IMR-90 (cell line): ENCODE measurements at regions not wholly inside any gene's neighbourhood (a gene's known extent, or its start where the extent isn't known, plus 50 kb on each side); places are given as distances from the start of the nearest gene placed in this dataset.

Experiments
- ATAC-seq: fragments of 200-7000 bp; cut with Tn5 transposase; 2 replicates; pipeline ENCODE4 v1.9.1; 2020; ENCODE audit warnings: low read depth, mild to moderate bottlenecking, moderate library complexity
- BruUV-seq: library from RNA; stranded (reverse); fragments of 400-500 nt; replicated peaks from 2 replicates; lab custom pipeline; 2021; lab: Mats Ljungman, UMichigan
- CTCF ChIA-PET: fragments of 300-600 bp; formaldehyde crosslinking; extraction: SDS; loops from one replicate; lab custom pipeline; 2021; ENCODE audit warnings: antibody characterized with exemption; lab: Yijun Ruan, JAX
- POLR2A ChIA-PET: fragments of 300-600 bp; sonication (Branson Sonifier 250); formaldehyde crosslinking; loops from one replicate; lab custom pipeline; 2022; ENCODE audit warnings: antibody characterized with exemption; ENCODE audit not compliant: unreplicated experiment; lab: Charles Lee
- DNase-seq: peaks from one replicate; pipeline ENCODE4 v3.0.0; 2013
- H2AFZ ChIP-seq: replicated peaks from 2 replicates; pipeline ENCODE3; 2013; ENCODE audit warnings: low read length, mild to moderate bottlenecking; ENCODE audit not compliant: poor library complexity
- H2AK5ac ChIP-seq: 2 replicates; pipeline ENCODE4 v1.6.1; 2013; ENCODE audit warnings: low read depth, low read length, inconsistent platforms
- H2AK9ac ChIP-seq: replicated peaks from 2 replicates; pipeline ENCODE3; 2013; ENCODE audit warnings: mild to moderate bottlenecking, low read depth, low read length, moderate library complexity; ENCODE audit not compliant: poor library complexity
- H2BK120ac ChIP-seq: 2 replicates; pipeline ENCODE4 v1.6.1; 2013; ENCODE audit warnings: low read depth, low read length, inconsistent platforms
- H2BK15ac ChIP-seq: 3 replicates; pipeline ENCODE4 v1.6.1; 2013; ENCODE audit warnings: low read depth, low read length, inconsistent platforms
- H2BK20ac ChIP-seq: 2 replicates; pipeline ENCODE4 v1.6.1; 2013; ENCODE audit warnings: low read depth, mild to moderate bottlenecking, inconsistent platforms, low read length, moderate library complexity
- H2BK5ac ChIP-seq: 2 replicates; pipeline ENCODE4 v1.6.1; 2013; ENCODE audit warnings: mild to moderate bottlenecking, low read depth, low read length, inconsistent platforms; ENCODE audit not compliant: poor library complexity, severe bottlenecking
- H3K14ac ChIP-seq: replicated peaks from 2 replicates; pipeline ENCODE4 v1.6.1; 2013; ENCODE audit warnings: low read depth, low read length, inconsistent platforms
- H3K18ac ChIP-seq: 2 replicates; pipeline ENCODE4 v1.6.1; 2013; ENCODE audit warnings: low read depth, low read length, control low read depth
- H3K23ac ChIP-seq: 2 replicates; pipeline ENCODE4 v1.6.1; 2013; ENCODE audit warnings: low read depth, low read length, inconsistent platforms
- H3K27ac ChIP-seq: 2 replicates; pipeline ENCODE4 v1.5.1; 2013; ENCODE audit warnings: mild to moderate bottlenecking, control low read depth, low read length; ENCODE audit not compliant: insufficient read depth
- H3K27me3 ChIP-seq: 2 replicates; pipeline ENCODE4 v1.6.1; 2013; ENCODE audit warnings: low read length; ENCODE audit not compliant: control insufficient read depth, insufficient read depth
- H3K36me3 ChIP-seq: 2 replicates; pipeline ENCODE4 v1.6.1; 2013; ENCODE audit warnings: low read length, mixed read lengths; ENCODE audit not compliant: control insufficient read depth, insufficient read depth
- H3K4ac ChIP-seq: 2 replicates; pipeline ENCODE4 v1.6.1; 2013; ENCODE audit warnings: low read depth, low read length, inconsistent platforms
- H3K4me1 ChIP-seq: 2 replicates; pipeline ENCODE4 v1.6.1; 2013; ENCODE audit warnings: low read length, mixed read lengths; ENCODE audit not compliant: control insufficient read depth, insufficient read depth
- H3K4me2 ChIP-seq: 2 replicates; pipeline ENCODE4 v1.6.1; 2013; ENCODE audit warnings: low read depth, mild to moderate bottlenecking, control low read depth, low read length, moderate library complexity
- H3K4me3 ChIP-seq: 2 replicates; pipeline ENCODE4 v1.5.1; 2013; ENCODE audit warnings: low read depth, mild to moderate bottlenecking, control low read depth, low read length, moderate library complexity; ENCODE audit not compliant: insufficient read depth
- H3K56ac ChIP-seq: 2 replicates; pipeline ENCODE4 v1.6.1; 2013; ENCODE audit warnings: low read length, inconsistent platforms; ENCODE audit not compliant: insufficient read depth; ENCODE audit errors: extremely low read depth
- H3K79me1 ChIP-seq, 2 experiments: 2 replicates each; pipeline ENCODE4 v1.6.1; 2013; ENCODE audit warnings: low read length in 2 of 2, inconsistent platforms in 1 of 2, low read depth in 1 of 2
- H3K9ac ChIP-seq: 2 replicates; pipeline ENCODE4 v1.6.1; 2013; ENCODE audit warnings: low read depth, low read length, control low read depth
- H3K9me1 ChIP-seq: 2 replicates; pipeline ENCODE4 v1.6.1; 2013; ENCODE audit warnings: low read length, inconsistent platforms; ENCODE audit not compliant: insufficient read depth
- H3K9me3 ChIP-seq: 2 replicates; pipeline ENCODE4 v1.6.1; 2013; ENCODE audit warnings: low read length; ENCODE audit not compliant: control insufficient read depth, insufficient read depth
- H4K20me1 ChIP-seq: 2 replicates; pipeline ENCODE4 v1.6.1; 2013; ENCODE audit warnings: low read length, inconsistent platforms; ENCODE audit not compliant: insufficient read depth
- H4K5ac ChIP-seq: 2 replicates; pipeline ENCODE4 v1.6.1; 2013; ENCODE audit warnings: mild to moderate bottlenecking, low read depth, low read length, control low read depth
- H4K8ac ChIP-seq, 2 experiments: 2 replicates each; pipeline ENCODE4 v1.6.1; 2013; ENCODE audit warnings: low read depth in 2 of 2, low read length in 2 of 2, control low read depth in 1 of 2, inconsistent platforms in 1 of 2
- H4K91ac ChIP-seq: 2 replicates; pipeline ENCODE4 v1.6.1; 2013; ENCODE audit warnings: low read depth, low read length, inconsistent platforms; ENCODE audit not compliant: insufficient read depth
- BHLHE40 ChIP-seq: fragments of 150-350 bp; IDR thresholded peaks from 2 replicates; pipeline ENCODE4 v1.6.1; 2016; ENCODE audit warnings: mild to moderate bottlenecking, low read depth, low read length
- CEBPB ChIP-seq: IDR thresholded peaks from 2 replicates; pipeline ENCODE4 v1.6.1; 2012; ENCODE audit warnings: low read depth, low read length, improper control_type of control experiment
- CHD1 ChIP-seq: IDR thresholded peaks from 2 replicates; pipeline ENCODE4 v1.6.1; 2012; ENCODE audit warnings: low read depth, low read length, improper control_type of control experiment
- FOS ChIP-seq: fragments of 150-350 bp; IDR thresholded peaks from 2 replicates; pipeline ENCODE4 v1.6.1; 2016; ENCODE audit warnings: low read depth, low read length
- MAFK ChIP-seq: IDR thresholded peaks from 2 replicates; pipeline ENCODE4 v1.6.1; 2012; ENCODE audit warnings: low read depth, low read length, improper control_type of control experiment
- POLR2A ChIP-seq: IDR thresholded peaks from 2 replicates; pipeline ENCODE4 v1.6.1; 2012; ENCODE audit warnings: mild to moderate bottlenecking, low read depth, low read length
- RAD21 ChIP-seq: IDR thresholded peaks from 2 replicates; pipeline ENCODE4 v1.6.1; 2012; ENCODE audit warnings: low read length, improper control_type of control experiment
- RFX5 ChIP-seq: IDR thresholded peaks from 2 replicates; pipeline ENCODE4 v1.8.0; 2012; ENCODE audit warnings: low read depth, mild to moderate bottlenecking, low read length, moderate library complexity
- SMC3 ChIP-seq: fragments of 150-350 bp; IDR thresholded peaks from 2 replicates; pipeline ENCODE4 v1.6.1; 2016; ENCODE audit warnings: low read depth, mild to moderate bottlenecking, antibody characterized with exemption, low read length, moderate library complexity
- WGBS, 2 experiments: methylation state at CpG; one replicate each; pipeline versions ENCODE4 v1.1.5 to v1.1.7; 2013; ENCODE audit warnings: missing lambda C conversion rate in 2 of 2; ENCODE audit not compliant: insufficient read length in 1 of 2; ENCODE audit errors: extremely low coverage in 2 of 2; 5-methylcytosine and 5-hydroxymethylcytosine counted together
- dilution Hi-C: fragments of 300-500 bp; cut with HindIII; formaldehyde crosslinking; loops from one replicate; pipeline ENCODE4 v1.14.3; 2018; ENCODE audit warnings: low sequenced_read_pairs; ENCODE audit not compliant: unreplicated experiment
- in situ Hi-C: fragments of 300-500 bp; cut with MboI; formaldehyde crosslinking; loops from 3 replicates; pipeline ENCODE4 v1.14.3; 2019; ENCODE audit warnings: low sequenced_read_pairs, inconsistent platforms, mixed read lengths
- intact Hi-C: fragments of 100-400 bp; cut with micrococcal nuclease; formaldehyde crosslinking; loops from 2 replicates; pipeline ENCODE4 v1.10.0; 2022

DNA sequence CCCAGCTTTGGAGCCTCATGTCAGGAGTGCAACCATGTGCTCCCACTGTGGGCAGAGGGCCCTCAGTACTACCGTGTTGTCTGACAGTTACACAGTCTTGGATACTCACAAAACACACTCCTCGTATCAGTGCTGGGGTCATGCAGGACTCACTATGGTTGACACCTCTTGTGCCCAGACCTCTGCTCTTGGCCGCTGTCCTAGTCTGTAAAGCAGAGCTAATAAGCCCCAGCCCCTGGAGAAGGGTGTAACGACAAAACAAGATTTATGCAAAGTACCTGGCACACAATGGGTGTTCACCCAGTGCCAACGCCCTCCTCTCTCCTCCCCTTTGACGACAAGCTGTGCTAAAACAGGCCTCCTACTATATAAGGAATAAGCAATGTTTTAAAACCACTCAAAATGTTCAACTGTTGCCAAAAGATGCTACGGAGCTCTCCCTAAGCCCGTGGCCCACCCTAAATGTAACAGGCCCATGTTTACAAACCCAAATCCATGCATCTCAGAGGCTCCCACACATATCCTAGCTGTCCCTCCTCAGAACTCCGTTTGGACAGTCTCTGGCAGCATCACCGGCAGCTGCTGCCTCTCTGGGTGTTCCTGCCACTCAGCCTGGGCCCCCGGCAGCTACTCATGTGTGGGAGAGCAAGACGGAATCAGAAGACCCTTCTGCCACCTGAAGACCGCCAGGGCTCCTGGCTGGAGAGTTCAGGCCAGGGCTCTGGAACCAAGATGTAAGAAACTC is 65.8 kb downstream of the MRPL46 start:
- Histone ChIP-seq H3K23ac (no peak overlapping the region), H3K36me3 (no peaks in the 10 kb centered on the region), H2BK5ac (no peak overlapping the region), H4K5ac (no peak overlapping the region), H3K4me2 (no peak overlapping the region), H3K4me1 (no peaks in the 10 kb centered on the region), H3K4me3 (no peak overlapping the region), H3K18ac (no peak overlapping the region), H3K14ac (no peak overlapping the region), H3K79me1 (no peaks in the 10 kb centered on the region), H4K91ac (no peak overlapping the region), H3K9ac (no peak overlapping the region), H2AK9ac (no peak overlapping the region), H3K9me3 (no peaks in the 10 kb centered on the region; the same call in 1 of the 2 replicates), H4K8ac (no peak overlapping the region), H2BK15ac (no peak overlapping the region), H2AFZ (no peak overlapping the region), H3K56ac (no peak overlapping the region), H4K20me1 (no peaks in the 10 kb centered on the region), H3K27me3 (no peaks in the 10 kb centered on the region; the same call in none of the 2 replicates), H3K9me1 (no peaks in the 10 kb centered on the region), H3K4ac (no peak overlapping the region), H2BK20ac (no peak overlapping the region), H2AK5ac (no peak overlapping the region), H2BK120ac (no peak overlapping the region), H3K27ac (no peak overlapping the region)
- ATAC-seq, result no peak
- ChIA-PET POLR2A (no interaction called here), CTCF (interaction anchor here (0.6 kb wide), 1 partner anchor 71 kb away, joined by 3 read pairs; no protein-coding TSS in a partner anchor)
- no TSS peak for BruUV-seq
- no peak for TF ChIP-seq BHLHE40
- no peak for TF ChIP-seq POLR2A
- TF ChIP-seq FOS, result no peak
- TF ChIP-seq SMC3, result no peak
- no peak for TF ChIP-seq CEBPB
- no peak for TF ChIP-seq CHD1
- TF ChIP-seq MAFK, result no peak
- TF ChIP-seq RAD21, result no peak
- TF ChIP-seq RFX5, result no peak
- no peak for DNase-seq
- intact Hi-C loops (no loop called here), dilution Hi-C loops (no loop called here), in situ Hi-C loops (no loop called here)
- 35% methylated on average over 6 of the region's 13 CpGs; no CpG with 5 or more reads in 1 of the 2 experiments for WGBS, 2 experiments
